Activated CD8-positive, alpha-beta memory T cell treated with anti-CD3 and anti-CD28 coated beads for 48 hours (primary cell): ENCODE measurements at regions not wholly inside any gene's neighbourhood (a gene's known extent, or its start where the extent isn't known, plus 50 kb on each side); places are given as distances from the start of the nearest gene placed in this dataset.

Experiments used
- DNase-seq, 3 experiments: peaks; one replicate each; pipeline ENCODE4 v3.0.0-alpha.2; 2020; ENCODE audit warnings: low read depth in 2 of 3, low spot score in 2 of 3

DNA sequence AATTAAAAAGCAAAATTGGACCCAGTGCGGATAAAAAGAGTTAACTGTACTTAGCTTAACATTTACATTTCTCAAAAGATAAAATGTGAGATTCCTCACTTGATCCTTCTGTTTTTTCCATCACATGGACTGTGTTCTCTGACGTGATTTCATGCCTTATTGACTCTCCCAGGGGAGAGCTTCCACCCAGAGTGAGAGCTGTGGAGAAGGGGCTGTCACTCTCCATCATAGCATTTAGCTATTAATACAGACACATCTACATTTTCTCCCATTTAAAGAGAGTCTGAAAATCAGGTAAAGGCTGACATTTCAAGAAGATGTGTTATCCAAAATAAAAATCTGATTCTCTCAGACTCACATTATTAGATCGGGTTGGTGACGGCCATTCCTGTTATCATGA is 493.8 kb downstream of the FBXO15 start:
- no peak for DNase-seq

DNA sequence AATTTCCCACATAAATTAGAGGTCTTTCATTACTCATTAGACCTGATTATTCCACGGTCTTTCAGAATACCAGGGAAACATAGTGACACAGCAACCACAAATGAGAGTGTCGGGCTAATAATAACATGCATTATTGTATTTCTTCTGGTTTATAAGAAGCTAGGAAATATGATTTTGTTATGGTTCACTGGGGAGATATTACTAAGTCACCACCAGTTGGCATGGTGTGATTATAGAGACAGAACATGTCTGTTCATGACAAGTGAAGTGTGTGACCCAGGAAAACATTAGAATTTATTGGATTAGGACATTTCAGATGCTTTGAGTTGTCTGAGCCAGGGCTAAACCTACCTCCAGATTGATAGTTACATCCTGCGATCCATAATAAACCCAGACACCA is 494.4 kb downstream of the FBXO15 start:
- no peak for DNase-seq

GRCh38 chr18:73647391-73647790 is 500.2 kb downstream of the FBXO15 start:
- no peak for DNase-seq

DNA sequence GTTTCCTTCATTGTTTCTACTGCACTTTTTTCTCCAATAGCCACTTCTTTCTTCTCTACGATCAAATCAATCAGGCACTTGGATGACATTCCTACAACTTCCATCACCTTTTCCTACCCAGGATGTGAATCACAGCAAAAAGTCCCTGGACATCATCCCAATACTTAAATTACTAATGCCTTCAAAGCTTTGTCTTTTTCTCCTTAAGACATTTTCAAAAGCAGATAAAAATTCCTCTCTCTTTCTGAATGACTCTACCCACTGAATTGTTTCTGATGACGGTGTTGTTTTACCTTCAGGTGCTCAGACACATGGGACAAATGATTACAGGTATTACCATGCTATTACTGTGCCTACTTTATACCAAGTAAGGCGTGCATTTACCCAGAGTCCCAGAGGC is 500.9 kb downstream of the FBXO15 start:
- DNase-seq = no peak

GRCh38 chr18:73646196-73646595 is 501.4 kb downstream of the FBXO15 start:
- no peak for DNase-seq

GRCh38 chr18:73645160-73645715 is 502.4 kb downstream of the FBXO15 start:
- no peak for DNase-seq

DNA sequence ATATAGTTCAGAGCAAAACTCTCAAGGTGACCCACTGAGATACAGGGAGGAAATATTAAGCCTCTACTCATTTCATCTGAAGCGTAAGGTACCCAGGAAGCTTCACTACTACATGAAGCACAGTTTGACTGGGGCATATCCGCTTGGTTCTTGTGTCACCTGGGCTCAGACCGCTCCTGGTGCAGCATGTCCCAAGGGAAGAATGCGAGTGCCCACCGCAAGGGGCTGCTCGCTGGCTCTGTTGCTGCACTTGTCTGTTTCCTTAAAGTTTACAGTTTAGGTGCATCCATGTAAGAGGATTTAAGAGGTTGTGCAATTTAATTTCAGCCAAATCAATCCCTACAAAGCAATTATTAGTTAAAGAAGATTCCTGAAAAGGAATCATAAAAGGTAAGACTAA is 507.8 kb downstream of the FBXO15 start:
- DNase-seq = no peak

DNA sequence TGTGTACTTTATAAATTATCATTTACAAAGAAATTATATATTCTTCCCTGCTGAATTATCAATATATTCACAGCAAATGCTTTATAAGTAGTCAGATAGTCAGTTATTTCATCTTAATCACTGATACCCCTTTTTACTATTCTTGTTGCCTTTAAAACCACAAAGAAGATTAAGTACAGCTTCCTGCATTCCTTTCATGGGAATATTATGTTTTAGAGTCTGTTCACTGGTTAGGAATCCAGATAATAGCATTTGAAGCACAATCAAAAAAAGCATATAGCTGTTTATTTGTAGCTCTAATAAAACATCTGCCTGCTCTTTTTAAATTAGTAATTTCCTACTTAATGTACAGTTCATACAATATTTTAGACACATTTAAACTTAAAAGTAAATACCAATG is 508.9 kb downstream of the FBXO15 start:
- no peak for DNase-seq

GRCh38 chr18:73636355-73636754 is 511.3 kb downstream of the FBXO15 start:
- no peak for DNase-seq

DNA sequence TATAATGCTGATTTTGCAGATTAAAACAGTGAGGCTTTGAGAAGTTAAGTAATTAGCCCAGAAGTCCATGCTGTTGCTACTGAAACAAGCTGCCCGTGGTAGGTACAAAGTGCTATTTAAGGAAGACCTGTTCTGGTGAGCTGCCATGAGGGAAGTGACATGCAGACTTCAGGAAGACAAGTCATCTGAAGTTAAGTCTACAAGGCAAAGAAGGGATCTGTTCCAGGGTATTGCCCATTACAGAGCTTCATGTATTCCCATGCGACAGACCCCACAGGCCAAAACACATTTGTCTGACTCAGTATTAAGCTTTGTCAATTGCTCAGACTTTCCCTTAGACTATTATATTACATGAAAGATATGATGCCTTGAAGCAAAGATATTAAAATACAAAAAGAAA is 520.8 kb downstream of the FBXO15 start:
- DNase-seq = no peak

DNA sequence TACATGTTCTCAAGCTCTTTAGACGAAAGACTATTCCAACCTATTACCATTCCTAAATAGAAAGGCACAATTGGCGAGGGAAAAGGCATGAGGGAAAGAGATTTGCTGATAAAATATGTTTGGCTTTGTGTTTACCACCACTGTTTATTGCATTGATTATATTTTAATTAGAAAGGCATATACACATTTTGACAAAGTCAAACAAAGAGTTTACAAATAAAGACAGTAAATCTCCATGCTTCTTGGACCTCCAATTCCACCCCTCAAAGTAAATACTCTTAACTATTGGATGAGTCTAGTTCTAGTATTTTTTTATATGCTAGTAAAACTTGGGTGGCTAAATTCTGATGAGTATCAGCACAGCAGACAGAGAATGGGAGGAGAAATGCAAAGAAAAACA is 521.4 kb downstream of the FBXO15 start:
- DNase-seq = no peak

- DNase-seq = no peak
Observed at GRCh38 chr18:73621091-73621490, 526.5 kb downstream of the FBXO15 start.

DNA sequence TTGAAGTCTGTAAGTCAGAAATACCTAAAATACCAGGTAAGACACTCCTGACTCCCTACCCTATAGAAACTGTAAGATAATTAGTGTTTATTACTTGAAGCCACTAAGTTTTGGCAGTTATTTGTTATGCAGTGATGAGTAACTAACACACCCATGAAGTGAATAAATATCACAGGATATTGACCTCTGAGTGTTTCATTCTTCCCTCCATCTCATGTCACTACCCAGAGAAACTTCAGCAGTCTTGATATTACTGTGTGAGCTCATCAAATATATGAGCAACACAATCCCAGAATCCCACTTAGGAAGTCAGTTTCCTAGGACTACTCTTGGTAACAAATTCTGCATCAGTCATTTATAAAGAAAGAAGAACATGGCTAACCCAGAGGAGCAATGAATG is 529.7 kb downstream of the FBXO15 start:
- no peak for DNase-seq

- DNase-seq = no peak
Observed at GRCh38 chr18:73615506-73615905, 532.1 kb downstream of the FBXO15 start.

GRCh38 chr18:73614812-73615211 is 532.8 kb downstream of the FBXO15 start:
- DNase-seq = no peak

DNA sequence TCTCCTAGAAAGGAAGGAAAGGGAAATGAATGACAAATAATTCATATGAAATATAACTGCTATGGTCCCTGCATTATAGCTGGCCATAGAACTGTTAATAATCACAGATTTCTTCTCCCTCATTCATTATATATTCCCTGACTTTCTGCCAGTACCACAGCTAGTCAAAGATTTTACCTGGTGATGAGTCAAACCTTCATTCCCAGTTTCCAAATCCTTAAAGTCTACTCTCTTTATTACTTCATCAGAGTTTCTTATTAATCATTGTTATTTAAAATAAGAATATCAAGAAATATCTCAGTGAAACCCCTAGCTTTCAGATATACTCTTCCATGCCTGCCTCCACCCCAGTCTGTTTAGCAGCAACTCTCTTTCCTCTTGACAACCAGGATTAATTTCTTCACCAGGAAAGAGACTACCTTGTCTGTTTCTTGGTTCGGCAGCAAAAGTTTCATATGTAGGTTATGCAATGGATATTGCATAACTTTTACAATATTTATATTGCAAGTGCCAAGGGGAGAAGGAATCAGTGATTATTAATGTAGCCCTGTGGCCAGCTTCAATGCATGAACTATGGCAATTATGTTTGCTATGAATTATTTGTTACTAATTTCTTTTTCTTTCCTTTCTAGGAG is 533.8 kb downstream of the FBXO15 start:
- DNase-seq = no peak

DNA sequence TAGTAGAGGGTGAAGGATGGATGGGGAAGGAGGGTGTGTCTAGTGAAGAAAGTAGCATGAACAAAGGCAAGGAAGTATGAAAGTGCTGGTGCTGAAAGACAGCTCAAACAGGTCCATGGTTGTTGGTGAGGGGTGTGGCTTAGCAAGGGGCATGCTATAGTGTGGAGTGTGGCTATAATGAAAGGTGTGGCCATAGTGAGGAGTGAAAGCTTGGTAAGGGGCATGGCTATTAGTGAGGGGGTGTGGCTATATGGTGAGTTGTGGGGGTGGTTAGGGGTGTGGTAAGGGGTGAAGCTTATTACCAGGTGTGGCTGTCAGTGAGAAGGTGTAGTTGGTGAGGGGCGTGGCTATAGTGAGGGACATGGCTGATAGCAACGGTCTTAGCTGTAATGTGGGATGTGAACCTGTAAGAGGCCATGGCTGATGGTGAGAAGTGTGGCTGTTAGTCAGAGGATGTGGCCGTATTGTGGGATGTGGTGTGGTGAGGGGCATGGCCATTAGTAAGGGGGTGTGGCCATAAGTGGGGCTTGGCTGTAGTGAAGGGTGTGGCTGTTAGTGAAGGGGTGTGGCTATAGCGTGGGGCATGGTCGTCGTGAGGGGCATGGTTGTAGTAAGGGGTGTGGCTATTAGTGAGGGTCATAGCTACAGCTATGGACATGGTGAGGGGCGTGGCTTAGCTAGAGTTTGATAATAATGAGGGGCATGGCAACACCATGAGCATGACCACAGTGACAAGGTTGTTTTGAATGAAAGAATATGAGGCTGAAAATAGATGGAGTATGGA is 549.6 kb downstream of the FBXO15 start:
- no peak for DNase-seq

- DNase-seq = no peak
Observed at GRCh38 chr18:73594749-73595148, 552.9 kb downstream of the FBXO15 start.

DNA sequence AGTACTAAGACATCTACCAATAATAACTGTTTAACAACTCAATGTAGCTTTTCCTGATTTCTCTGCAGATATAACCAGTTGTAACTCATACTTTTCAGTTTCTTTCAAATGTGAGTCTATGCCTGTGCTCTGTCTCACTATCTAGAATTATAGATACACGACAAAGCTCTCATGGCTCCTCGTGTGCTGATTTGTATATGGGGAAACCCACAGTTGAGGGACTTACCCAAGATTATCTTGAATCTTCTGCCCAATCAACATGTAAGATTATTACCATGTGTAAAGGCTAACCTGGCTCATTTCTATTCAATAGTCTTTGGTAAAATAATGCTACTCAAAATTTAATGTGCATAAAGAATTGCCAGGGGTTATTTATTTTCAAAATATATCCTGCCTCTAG is 554.4 kb downstream of the FBXO15 start:
- DNase-seq = no peak

- DNase-seq = no peak
Observed at GRCh38 chr18:73590950-73591349, 556.7 kb downstream of the FBXO15 start.

GRCh38 chr18:73579698-73580097 is 567.9 kb downstream of the FBXO15 start:
- no peak for DNase-seq

GRCh38 chr18:73577365-73577764 is 570.3 kb downstream of the FBXO15 start:
- DNase-seq = no peak
